ENCODE measurements at regions not wholly inside any gene's neighbourhood (a gene's known extent, or its start where the extent isn't known, plus 50 kb on each side); places are given as distances from the start of the nearest gene placed in this dataset.

DNA sequence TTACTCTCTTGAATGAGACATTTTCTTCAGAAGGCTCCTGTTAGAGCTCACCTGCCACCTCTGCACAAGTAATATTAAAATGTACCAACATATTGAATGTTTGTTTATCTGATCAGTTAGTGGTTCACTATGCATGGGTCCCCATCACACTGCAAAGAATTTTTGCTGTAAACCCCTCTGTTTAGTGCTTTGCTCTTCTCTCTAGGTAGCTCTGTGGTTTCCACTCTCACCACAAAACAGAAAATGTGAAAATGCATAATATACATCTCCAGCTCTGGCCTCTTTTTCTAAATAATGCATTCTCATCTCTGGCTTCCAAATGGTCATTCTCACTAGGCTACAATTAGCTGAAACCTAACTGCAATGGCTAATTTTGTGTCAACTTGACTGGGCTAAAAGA is 176.7 kb downstream of the TRIM33 start:
- no peak for TF ChIP-seq CTCF (IDR thresholded peaks at IDR 0.05)
- TF ChIP-seq POLR2AphosphoS5 (IDR thresholded peaks at IDR 0.05): no peak
- no peak for TF ChIP-seq POLR2A (IDR thresholded peaks at IDR 0.05)
- TF ChIP-seq EP300 (IDR thresholded peaks at IDR 0.05): no peak

Measured in sigmoid colon (tissue), 4 donors.